ENCODE measurements at regions not wholly inside any gene's neighbourhood (a gene's known extent, or its start where the extent isn't known, plus 50 kb on each side); places are given as distances from the start of the nearest gene placed in this dataset.
A peak's percentile ranks its signal among the peaks of the same experiment; 100 is the strongest.
"Not testable (repeated sequence)": the region's sequence is repeated elsewhere in the genome, so short reads cannot be mapped to it uniquely, and the experiment has no call there.

GRCh38 chr13:112259511-112259910 is 116.6 kb upstream of the SPACA7 start:
- no peak for DNase-seq

GRCh38 chr13:112260108-112261055 is 115.8 kb upstream of the SPACA7 start:
- DNase-seq: no peak

- no peak for DNase-seq
These were observed 114.2 kb upstream of the SPACA7 start for GRCh38 chr13:112261924-112262323.

DNA sequence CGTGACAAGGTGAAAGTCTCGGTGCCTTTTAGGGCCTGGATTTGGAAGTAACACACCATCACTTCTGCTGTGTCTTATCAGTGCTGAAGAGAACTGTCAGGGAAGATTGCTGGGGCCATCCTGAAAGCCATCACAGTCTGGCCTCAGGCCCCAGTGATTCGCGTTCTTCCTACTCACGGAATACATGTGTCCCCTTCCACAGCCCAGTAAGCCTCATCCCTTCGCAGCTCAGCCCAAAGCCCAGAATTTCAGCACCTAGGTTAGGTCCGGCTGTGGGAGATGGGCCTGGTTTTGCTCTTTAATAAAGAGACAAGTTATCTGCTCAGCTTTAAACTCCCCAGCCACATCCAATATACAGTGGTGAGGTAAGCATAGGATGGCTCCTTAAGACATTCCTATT is 113.0 kb upstream of the SPACA7 start:
- no peak for DNase-seq

- no peak for DNase-seq
These were observed 108.5 kb upstream of the SPACA7 start for GRCh38 chr13:112267660-112268059.

DNA sequence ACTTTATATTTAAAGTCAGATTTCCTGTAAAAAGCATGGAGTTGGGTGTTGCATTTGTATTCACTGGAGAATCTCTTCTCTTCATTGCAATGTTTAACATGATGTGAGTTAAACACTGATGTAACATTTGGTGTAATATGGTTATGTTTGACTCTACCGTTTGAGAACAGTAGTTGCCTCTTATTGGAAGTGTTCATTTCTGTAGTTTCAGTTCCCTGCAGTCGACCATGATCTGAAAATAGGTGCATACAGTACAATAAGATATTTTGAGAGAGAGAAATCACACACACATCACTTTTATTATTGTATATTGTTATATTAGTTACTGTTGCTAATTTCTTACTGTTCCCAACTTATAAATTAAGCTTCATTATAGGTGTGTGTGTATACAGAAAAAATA is 105.2 kb upstream of the SPACA7 start:
- no peak for DNase-seq

DNA sequence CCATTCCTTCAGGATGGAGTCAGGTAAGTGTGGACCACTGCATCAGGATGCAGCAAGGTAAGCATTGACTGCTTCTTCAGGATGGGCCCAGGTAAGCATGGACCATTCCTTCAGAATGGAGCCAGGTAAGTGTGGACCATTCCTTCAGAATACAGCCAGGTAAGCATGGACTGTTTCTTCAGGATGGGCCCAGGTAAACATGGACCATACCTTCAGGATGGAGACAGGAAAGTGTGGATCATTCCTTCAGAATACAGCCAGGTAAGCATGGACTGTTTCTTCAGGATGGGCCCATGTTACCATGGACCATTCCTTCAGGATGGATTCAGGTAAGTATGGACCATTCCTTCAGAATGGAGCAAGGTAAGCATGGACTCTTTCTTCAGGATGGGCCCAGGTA is 89.4 kb upstream of the SPACA7 start:
- not testable (repeated sequence) for DNase-seq

GRCh38 chr13:112320303-112320702 is 55.9 kb upstream of the SPACA7 start:
- no peak for DNase-seq

- DNase-seq: no peak
These were observed 53.6 kb upstream of the SPACA7 start for GRCh38 chr13:112322557-112322956.

- no peak for DNase-seq
These were observed 52.0 kb upstream of the SPACA7 start for GRCh38 chr13:112324116-112324515.

GRCh38 chr13:112325142-112325808 is 50.9 kb upstream of the SPACA7 start:
- no peak for DNase-seq

- peak in 14 of 58 donors; percentile 5 to 53 (median 15) for DNase-seq
These were observed 50.1 kb upstream of the SPACA7 start for GRCh38 chr13:112325920-112326645.
